HUDEP-2 (cell line): ENCODE measurements at regions not wholly inside any gene's neighbourhood (a gene's known extent, or its start where the extent isn't known, plus 50 kb on each side); places are given as distances from the start of the nearest gene placed in this dataset.
"Not testable (repeated sequence)": the region's sequence is repeated elsewhere in the genome, so short reads cannot be mapped to it uniquely, and the experiment has no call there.

Experiments
- DNase-seq, 76 experiments: peaks; one replicate each; lab custom pipeline; 2025; ENCODE audit not compliant: unreplicated experiment in 76 of 76; lab: John Stamatoyannopoulos, UW

GRCh38 chr14:105881021-105881930 lies 354.9 kb downstream of the TMEM121 start:
- DNase-seq, result no peak

DNA sequence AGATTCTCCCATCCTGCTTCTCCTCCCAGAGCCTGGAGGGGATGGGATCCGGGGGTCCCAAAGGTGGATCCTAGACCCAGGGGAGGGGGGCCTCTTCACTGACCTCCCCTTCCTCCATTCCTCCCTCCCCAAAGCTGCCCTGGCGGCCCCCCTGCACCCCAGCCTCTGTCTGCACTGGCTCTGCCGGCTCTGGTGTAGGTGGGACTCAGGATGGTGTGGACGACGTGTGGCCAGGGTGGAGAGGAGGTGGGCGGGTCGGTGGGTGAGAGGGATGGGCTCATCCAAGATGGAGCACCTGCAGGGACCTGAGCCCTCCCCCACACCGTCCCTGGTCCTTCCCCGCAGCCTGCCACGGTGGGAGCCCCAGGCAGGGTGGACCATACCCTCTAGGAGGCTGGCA lies 355.6 kb downstream of the TMEM121 start:
- not testable (repeated sequence) for DNase-seq

GRCh38 chr14:105882626-105883025 lies 356.2 kb downstream of the TMEM121 start:
- DNase-seq, result no peak

- no peak for DNase-seq
Observed at GRCh38 chr14:105883066-105884005, 357.0 kb downstream of the TMEM121 start.

- DNase-seq, result not testable (repeated sequence)
Observed at GRCh38 chr14:105884192-105884807, 357.9 kb downstream of the TMEM121 start.

DNA sequence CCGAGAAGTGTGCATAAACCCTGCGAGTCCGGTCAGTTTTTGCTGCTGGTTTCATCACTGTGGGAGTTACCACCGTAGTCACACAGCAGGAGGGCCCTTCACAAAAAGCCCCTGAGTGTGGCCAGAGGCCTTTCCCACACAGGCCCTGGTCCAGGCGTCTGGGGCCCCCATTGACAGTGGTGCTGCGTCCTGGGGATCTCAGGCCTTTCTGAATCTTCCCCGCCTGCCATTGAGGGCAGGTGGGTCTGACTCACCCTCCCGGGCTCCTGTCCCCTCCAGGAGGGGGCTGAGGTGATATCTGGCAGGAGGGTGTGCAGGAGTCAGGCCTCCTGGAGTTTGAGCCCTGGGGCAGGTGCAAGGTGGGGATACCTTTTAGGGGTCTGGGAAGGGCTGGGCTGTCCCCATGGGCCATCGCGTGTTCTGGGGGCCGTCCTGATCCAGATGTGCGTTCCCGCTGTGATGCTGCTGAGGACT lies 358.5 kb downstream of the TMEM121 start:
- DNase-seq, result no peak

GRCh38 chr14:105885561-105886320 lies 359.4 kb downstream of the TMEM121 start:
- DNase-seq, result no peak

GRCh38 chr14:105886791-105887191 lies 360.4 kb downstream of the TMEM121 start:
- not testable (repeated sequence) for DNase-seq

GRCh38 chr14:105887692-105888091 lies 361.3 kb downstream of the TMEM121 start:
- DNase-seq, result peak in 1 of 76 experiments; percentile 3

DNA sequence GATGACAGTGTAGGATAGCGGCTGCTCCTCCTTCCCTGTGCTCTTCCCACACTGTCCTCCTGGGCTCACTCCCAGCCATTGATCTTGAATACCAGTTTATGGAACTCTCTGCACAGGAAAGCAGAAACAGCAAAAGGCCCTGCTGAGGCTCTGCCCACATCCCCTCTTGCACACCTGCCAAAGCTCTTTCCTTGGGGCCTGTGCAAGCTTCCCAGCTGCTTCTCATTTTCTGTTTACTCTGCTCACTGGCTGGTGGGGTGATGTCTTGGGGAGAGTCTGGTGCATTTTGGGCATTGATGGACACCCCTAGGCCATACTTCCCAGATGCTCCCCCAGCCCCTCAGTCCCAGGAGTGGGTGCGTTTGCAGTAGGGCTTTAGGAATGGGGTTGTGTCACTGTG lies 361.8 kb downstream of the TMEM121 start:
- no peak for DNase-seq

GRCh38 chr14:105888784-105889665 lies 362.6 kb downstream of the TMEM121 start:
- no peak for DNase-seq

DNA sequence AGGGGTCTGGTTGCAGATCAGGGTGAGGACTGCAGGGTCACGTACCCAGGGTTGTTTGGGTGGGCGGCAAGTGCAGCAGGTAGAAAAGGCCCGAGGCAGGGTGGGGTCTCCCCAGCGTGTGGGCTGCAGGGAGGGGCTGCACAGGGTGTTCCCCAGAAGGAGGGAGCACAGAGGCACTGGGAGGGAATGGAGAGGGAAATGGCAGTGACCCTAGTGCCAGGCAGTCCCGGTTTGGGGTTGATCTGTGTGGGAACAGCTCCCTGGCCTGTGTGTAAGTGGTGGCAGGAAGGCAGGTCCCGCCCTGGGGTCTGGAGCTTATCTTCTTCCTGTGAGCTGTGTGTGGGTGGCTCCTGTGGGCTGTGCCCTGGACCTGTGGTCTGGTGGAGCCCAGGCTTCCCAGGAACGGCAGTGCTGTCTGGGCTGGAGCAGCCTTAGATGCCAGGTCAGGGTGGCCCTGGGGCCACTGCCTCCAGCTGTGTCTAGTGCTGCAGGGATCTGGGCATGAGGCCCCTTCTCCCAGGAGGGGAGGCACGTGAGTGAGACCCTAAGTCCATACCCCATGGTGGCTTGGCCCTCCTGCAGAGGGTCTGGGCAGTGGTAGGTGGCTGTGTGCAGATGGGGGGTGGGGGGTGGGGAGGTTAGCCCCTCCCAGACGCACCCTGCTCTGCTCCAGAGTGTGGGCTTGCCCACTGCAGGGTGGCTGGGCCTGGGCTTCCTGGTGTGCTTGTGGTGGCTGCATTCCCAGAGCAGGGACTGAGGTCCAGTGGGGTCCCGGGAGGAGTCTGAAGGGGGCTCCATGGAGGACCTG lies 363.5 kb downstream of the TMEM121 start:
- peak in 27 of 76 experiments; percentile 1 to 52 (median 16) for DNase-seq

- DNase-seq, result no peak
Observed at GRCh38 chr14:105890474-105891220, 364.3 kb downstream of the TMEM121 start.

- DNase-seq, result no peak
Observed at GRCh38 chr14:105891221-105891602, 364.8 kb downstream of the TMEM121 start.

- DNase-seq, result no peak
Observed at GRCh38 chr14:105891631-105892452, 365.5 kb downstream of the TMEM121 start.
